SK-N-SH treated with all-trans-retinoic acid at 6 μM for 48 hours (cell line): ENCODE measurements at regions not wholly inside any gene's neighbourhood (a gene's known extent, or its start where the extent isn't known, plus 50 kb on each side); places are given as distances from the start of the nearest gene placed in this dataset.
"Not testable (repeated sequence)": the region's sequence is repeated elsewhere in the genome, so short reads cannot be mapped to it uniquely, and the experiment has no call there.

Source experiments
- ATAC-seq: fragments of 200-7000 bp; cut with Tn5 transposase; 3 replicates; pipeline ENCODE4 v1.9.1; 2020; ENCODE audit warnings: mild to moderate bottlenecking, moderate library complexity
- ARNTL ChIP-seq: fragments of 450-650 bp; formaldehyde crosslinking; IDR thresholded peaks from 2 replicates; pipeline ENCODE4 v1.5.0; 2020; ENCODE audit warnings: low read depth, mild to moderate bottlenecking, moderate library complexity, borderline replicate concordance
- BACH2 ChIP-seq: fragments of 250-450 bp; sonication (Bioruptor Pico); IDR thresholded peaks from 2 replicates; pipeline ENCODE4 v1.9.0; 2021; ENCODE audit warnings: mild to moderate bottlenecking, borderline replicate concordance
- CREB5 ChIP-seq: fragments of 250-450 bp; sonication (Bioruptor Pico); IDR thresholded peaks from 2 replicates; pipeline ENCODE4 v1.5.1; 2020; ENCODE audit warnings: low read depth, mild to moderate bottlenecking, moderate library complexity
- CSDC2 ChIP-seq: fragments of 250-450 bp; sonication (Bioruptor Pico); IDR thresholded peaks from 2 replicates; pipeline ENCODE4 v1.5.0; 2020; ENCODE audit warnings: mild to moderate bottlenecking, moderate library complexity
- GLIS3 ChIP-seq: fragments of 250-450 bp; sonication (Bioruptor Pico); IDR thresholded peaks from 2 replicates; pipeline ENCODE4 v1.5.0; 2020; ENCODE audit warnings: mild to moderate bottlenecking, moderate library complexity
- ISL1 ChIP-seq: fragments of 250-450 bp; sonication (Bioruptor Pico); IDR thresholded peaks from 2 replicates; pipeline ENCODE4 v2.1.2; 2022; ENCODE audit warnings: mild to moderate bottlenecking, moderate library complexity
- OSR1 ChIP-seq: fragments of 250-450 bp; sonication (Bioruptor Pico); IDR thresholded peaks from 2 replicates; pipeline ENCODE4 v1.8.0; 2022; ENCODE audit warnings: moderate library complexity, mild to moderate bottlenecking, inconsistent platforms
- PATZ1 ChIP-seq: fragments of 250-450 bp; sonication (Bioruptor Pico); IDR thresholded peaks from 2 replicates; pipeline ENCODE4 v1.8.0; 2020; ENCODE audit warnings: mild to moderate bottlenecking, moderate library complexity, borderline replicate concordance
- POU6F1 ChIP-seq: fragments of 250-450 bp; sonication (Bioruptor Pico); IDR thresholded peaks from 2 replicates; pipeline ENCODE4 v1.8.0; 2021; ENCODE audit warnings: low read depth, mild to moderate bottlenecking, moderate library complexity, borderline replicate concordance
- PPARA ChIP-seq: fragments of 250-450 bp; sonication (Bioruptor Pico); IDR thresholded peaks from 2 replicates; pipeline ENCODE4 v1.5.0; 2020; ENCODE audit warnings: mild to moderate bottlenecking, borderline replicate concordance
- RARB ChIP-seq: fragments of 250-450 bp; sonication (Bioruptor Pico); IDR thresholded peaks from 2 replicates; pipeline ENCODE4 v1.8.0; 2021; ENCODE audit warnings: mild to moderate bottlenecking, moderate library complexity
- SNAI2 ChIP-seq: fragments of 250-450 bp; sonication (Bioruptor Pico); IDR thresholded peaks from 2 replicates; pipeline ENCODE4 v1.5.0; 2020; ENCODE audit warnings: mild to moderate bottlenecking, moderate library complexity
- TCF4 ChIP-seq: fragments of 250-450 bp; sonication (Bioruptor Pico); IDR thresholded peaks from 2 replicates; pipeline ENCODE4 v1.8.0; 2021; ENCODE audit warnings: mild to moderate bottlenecking, moderate library complexity, borderline replicate concordance
- TSHZ2 ChIP-seq: fragments of 250-450 bp; sonication (Bioruptor Pico); IDR thresholded peaks from 2 replicates; pipeline ENCODE4 v1.5.0; 2020; ENCODE audit warnings: mild to moderate bottlenecking, moderate library complexity
- ZFP3 ChIP-seq: fragments of 250-450 bp; sonication (Bioruptor Pico); IDR thresholded peaks from 2 replicates; pipeline ENCODE4 v1.5.0; 2020; ENCODE audit warnings: mild to moderate bottlenecking, moderate library complexity
- ZFP30 ChIP-seq: fragments of 450-650 bp; formaldehyde crosslinking; IDR thresholded peaks from 2 replicates; pipeline ENCODE4 v1.5.0; 2022; ENCODE audit warnings: mild to moderate bottlenecking, moderate library complexity
- ZNF565 ChIP-seq: fragments of 450-650 bp; formaldehyde crosslinking; conservative IDR thresholded peaks from 2 replicates; pipeline ENCODE4 v1.5.0; 2020; ENCODE audit warnings: low read depth, mild to moderate bottlenecking, moderate library complexity
- ZNF70 ChIP-seq: fragments of 450-650 bp; formaldehyde crosslinking; IDR thresholded peaks from 2 replicates; pipeline ENCODE4 v1.5.0; 2020; ENCODE audit warnings: mild to moderate bottlenecking, moderate library complexity
- ZNF8 ChIP-seq: fragments of 450-650 bp; formaldehyde crosslinking; IDR thresholded peaks from 2 replicates; pipeline ENCODE4 v1.5.0; 2020; ENCODE audit warnings: mild to moderate bottlenecking, moderate library complexity

GRCh38 chr6:125586605-125587004, 162.8 kb upstream of the HEY2 start:
- no peak for ATAC-seq
- no peak for TF ChIP-seq PPARA (CRISPR knock-in tag)
- no peak for TF ChIP-seq ZFP3 (CRISPR knock-in tag)

GRCh38 chr6:125587666-125588632, 161.5 kb upstream of the HEY2 start:
- ATAC-seq = no peak
- TF ChIP-seq TCF4 (CRISPR knock-in tag) (no peak), ZNF565 (CRISPR knock-in tag) (no peak), RARB (CRISPR knock-in tag) (no peak), ZNF8 (CRISPR knock-in tag) (no peak), OSR1 (CRISPR knock-in tag) (no peak)

- ATAC-seq = not testable (repeated sequence)
Measured at GRCh38 chr6:125591796-125592195, 157.6 kb upstream of the HEY2 start.

GRCh38 chr6:125593746-125594145, 155.7 kb upstream of the HEY2 start:
- no peak for TF ChIP-seq ZFP30 (CRISPR knock-in tag)
- no peak for TF ChIP-seq ZFP3 (CRISPR knock-in tag)
- no peak for TF ChIP-seq POU6F1 (CRISPR knock-in tag)
- no peak for TF ChIP-seq ZNF8 (CRISPR knock-in tag)
- no peak for ATAC-seq

GRCh38 chr6:125596020-125596419, 153.4 kb upstream of the HEY2 start:
- no peak for ATAC-seq
- TF ChIP-seq ZNF70 (CRISPR knock-in tag) (no peak), ZFP30 (CRISPR knock-in tag) (no peak), ISL1 (no peak), PATZ1 (no peak), GLIS3 (CRISPR knock-in tag) (no peak), SNAI2 (CRISPR knock-in tag) (no peak), ARNTL (CRISPR knock-in tag) (no peak), CSDC2 (CRISPR knock-in tag) (no peak), RARB (CRISPR knock-in tag) (no peak), BACH2 (CRISPR knock-in tag) (no peak), TSHZ2 (CRISPR knock-in tag) (no peak), CREB5 (CRISPR knock-in tag) (no peak)
